HS-27A (cell line): ENCODE measurements at regions not wholly inside any gene's neighbourhood (a gene's known extent, or its start where the extent isn't known, plus 50 kb on each side); places are given as distances from the start of the nearest gene placed in this dataset.

ENCODE experiments used
- DNase-seq: peaks from one replicate; pipeline ENCODE4 v3.0.0-alpha.2; 2012; ENCODE audit warnings: low read depth, missing footprints

DNA sequence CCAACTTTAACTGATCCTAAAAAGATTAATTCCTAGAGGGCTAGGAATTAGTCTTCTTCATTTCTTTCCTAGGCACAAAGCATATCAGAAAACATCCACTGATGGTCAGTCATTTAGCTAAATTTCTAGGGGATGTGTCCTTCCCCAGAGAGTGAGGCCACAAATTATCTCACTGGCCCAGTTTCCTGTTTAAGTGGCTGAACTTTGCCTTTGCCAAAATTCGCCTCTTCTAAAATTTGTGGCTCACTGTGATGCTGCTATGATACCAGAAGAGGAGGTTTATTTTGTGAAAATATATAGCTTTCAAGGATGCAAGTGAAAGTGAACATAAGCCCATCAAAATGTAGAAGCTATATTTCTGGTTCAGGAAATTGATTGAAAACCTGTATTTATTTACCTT is 98.1 kb upstream of the FER start:
- DNase-seq: no peak

DNA sequence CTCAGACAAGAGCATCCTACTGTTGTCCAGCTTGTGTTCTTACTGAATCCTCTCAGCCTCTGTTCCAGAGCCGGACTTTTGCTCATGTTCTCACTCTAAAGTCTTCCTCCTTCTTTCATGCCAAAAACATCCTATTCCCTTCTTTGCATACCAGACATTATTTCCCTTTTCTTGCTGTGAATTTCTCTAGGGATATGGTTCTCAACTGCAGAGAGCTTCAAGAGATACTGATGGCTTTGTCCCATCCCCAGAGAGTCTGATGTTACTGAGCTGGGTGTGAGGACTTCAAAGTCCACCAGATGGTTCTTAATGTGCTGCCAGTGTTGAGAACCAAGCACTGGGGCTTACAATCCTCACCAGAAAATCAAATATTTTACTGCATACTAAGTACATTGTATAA is 98.6 kb upstream of the FER start:
- DNase-seq: no peak

DNA sequence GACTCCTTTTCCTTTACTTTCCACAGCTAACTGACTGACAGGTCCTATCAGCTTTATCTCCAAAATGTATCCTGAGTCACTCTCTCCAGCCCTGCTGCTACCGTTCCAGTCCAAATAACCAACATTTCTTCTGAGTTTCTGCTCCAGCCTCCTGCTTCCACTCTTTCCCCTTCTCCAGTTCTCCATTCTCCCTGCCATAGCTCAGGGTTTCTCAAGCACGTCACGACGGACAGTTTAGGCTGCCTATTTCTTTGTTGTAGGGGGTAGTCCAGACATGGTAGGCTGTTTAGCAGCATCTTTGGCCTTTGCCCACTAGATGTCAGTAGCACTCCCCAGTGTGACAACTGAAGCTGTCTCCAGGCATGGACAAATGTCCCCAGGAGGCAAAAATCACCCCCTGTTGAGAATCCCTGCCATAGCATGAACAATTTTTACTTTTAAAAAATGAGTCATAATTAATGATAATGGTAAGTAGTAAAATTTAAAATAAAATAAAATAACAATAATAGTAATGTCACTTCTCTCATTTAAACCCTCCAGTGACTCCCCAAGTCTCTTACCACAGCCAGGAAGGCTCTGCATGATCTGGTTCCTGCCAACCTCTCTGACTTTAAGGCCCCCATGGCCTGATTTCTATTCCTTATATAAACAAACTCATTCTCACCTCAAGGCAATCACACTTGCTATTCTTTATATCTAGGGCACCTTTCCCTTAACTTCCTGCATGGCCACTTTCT is 105.4 kb upstream of the FER start:
- DNase-seq: peak; percentile 33

DNA sequence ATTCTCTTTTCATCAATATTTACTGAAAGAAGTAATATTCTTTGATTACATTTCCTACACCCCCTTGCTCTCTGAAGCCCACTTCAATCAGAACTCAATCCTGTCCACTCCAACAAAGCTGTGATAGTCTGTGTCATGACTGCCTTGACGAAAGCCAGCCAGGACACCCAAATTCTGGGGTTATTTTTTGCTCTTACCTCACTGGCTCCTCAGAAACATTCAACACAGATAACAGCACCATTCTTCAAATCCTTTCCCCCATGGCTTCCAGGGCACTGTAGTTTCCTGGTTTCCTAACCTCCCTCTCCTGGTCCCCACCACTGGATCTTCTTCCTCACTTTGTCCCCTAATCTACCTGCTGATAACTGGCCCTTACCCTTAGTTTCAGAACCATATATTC is 106.1 kb upstream of the FER start:
- no peak for DNase-seq

DNA sequence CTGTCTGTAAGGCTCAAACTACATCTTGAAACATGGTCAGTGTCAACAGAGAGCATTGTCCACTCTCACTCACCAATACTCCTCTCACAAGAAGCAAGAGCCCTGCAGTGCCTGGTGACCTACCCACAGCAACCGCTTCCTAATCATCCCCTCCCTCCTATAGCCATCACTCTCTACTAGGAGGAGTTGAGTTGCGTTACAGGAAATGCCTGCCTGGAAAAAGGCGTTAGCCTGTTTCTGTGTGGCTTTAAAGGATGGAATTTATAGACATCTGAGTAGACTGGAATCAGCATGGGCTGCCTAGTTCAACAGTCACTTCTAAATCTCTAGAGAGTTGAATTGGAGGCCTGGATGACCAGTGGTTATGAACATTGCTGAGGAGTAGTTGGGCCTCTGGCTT is 108.3 kb upstream of the FER start:
- no peak for DNase-seq

DNA sequence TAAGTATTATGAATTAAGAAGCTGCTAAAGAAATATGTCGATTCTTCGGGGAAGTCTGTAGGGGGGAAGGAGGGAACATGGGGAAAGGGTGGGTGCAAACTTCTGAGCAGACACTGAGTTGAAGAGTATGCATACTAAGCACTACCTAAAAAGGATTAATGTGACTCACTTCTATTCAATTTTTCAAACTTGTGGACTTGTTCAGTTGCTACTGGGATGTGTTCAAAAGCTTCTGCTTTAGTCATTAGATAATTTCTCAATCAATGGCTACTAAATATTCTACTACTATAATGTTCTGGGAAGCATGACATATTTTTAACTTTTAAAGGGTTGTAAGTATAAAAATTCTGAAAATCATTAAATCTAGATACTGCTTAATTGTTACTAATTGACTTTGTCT is 109.7 kb upstream of the FER start:
- DNase-seq: no peak

DNA sequence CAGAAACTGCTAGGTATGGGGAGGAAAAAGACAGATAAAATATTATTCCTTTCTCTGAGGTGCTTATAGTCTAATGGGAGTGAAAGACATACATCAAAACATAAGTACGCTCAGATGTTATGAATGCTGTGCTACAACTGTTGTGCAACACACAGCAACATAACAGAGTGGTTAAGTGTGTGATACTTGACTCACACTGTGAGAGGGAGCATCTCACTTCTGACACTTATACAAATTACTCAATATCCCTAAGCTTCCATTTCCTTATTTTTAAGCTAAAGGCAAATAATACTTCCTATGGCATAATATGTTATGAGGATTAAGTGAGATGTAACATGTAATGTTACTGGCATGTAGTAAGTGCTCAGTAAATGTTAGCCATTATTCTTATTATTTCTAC is 110.6 kb upstream of the FER start:
- DNase-seq: no peak

DNA sequence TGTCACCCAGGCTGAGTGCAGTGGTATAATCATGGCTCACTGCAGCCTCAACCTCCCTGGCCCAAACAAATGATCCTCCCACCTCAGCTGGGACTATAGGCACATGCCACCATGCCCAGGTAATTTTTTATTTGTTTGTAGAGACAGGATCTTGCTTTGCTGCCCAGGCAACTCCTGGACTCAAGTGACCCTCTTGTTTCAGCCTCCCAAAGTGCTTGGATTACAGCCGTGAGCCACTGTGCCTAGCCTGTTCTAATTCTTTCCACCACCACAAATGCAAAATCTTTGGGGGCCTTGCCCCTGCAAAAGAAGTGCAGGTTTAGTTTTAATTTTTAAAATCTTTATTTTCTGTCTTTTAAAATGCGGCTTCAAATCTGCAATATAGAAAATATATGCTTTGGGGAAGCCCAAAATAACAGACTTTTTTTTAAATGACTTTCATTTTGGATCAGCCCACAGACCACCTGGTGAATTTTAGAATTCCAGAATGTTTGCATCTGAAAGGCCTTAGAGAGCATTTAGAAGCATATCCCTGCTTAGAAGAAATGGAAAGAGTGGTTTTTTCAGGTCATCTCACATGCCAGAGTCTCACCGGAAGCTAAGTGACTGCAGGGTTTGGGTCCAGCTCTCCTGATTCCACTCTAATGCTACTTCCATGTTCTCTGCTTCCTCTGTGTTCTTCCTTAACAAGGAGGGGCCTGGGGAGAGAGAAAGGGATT is 111.4 kb upstream of the FER start:
- no peak for DNase-seq

DNA sequence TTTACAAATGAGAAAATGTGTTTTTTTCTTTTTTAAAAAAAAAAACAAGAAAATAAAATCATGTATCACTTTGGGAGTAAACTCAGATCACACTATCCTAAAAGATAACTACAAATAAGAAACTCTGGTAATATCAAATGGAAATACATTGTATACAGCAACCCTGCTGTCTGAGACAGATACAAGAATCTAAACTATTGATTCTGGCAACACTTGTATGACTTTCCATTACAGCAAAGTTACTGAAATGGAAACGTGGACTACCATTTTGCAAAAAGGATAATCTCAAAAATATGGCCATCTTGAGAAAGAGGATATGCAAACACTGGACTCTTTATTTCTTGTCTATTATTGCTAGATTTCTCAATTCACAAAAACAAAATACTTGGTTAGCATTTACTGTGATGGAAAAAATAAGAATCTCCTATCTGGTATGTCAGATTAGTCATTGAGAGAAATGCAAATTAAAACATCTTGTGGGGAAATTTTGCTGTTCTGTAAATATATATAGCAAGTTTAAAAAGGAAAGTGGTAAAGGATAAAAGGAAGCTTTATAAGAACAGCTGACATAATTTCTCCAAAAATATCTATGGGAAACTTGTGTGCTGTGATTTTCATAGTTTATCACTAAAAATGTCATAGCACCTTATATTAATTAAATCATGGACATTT is 112.9 kb upstream of the FER start:
- no peak for DNase-seq

DNA sequence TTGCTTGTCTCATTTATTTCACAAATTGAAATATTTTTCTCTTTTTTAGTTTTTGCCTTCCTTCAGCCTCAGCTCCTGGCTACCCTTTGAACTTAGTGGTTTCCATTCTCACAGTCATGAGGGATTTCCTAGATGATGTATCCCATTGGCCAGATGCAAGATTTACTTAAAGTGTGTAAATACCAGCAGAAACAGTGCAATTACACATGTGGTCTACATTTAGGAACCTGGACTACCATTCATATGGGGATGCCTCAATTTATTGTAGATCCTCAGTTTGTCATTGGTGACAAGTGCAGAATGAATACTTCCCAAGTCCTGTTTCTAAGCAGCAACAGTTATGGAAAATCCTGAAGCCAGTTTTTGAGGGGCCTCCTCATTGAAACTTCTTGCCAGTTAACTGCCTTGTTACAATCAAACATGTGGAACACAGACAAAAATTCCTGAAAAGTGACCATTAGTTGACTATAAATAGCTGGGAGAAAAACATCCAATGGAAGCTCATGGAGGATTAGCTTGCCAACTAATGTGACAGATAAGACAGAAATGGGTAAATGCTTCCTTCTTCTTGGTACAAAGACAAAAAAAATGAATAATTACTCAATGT is 113.6 kb upstream of the FER start:
- DNase-seq: no peak

DNA sequence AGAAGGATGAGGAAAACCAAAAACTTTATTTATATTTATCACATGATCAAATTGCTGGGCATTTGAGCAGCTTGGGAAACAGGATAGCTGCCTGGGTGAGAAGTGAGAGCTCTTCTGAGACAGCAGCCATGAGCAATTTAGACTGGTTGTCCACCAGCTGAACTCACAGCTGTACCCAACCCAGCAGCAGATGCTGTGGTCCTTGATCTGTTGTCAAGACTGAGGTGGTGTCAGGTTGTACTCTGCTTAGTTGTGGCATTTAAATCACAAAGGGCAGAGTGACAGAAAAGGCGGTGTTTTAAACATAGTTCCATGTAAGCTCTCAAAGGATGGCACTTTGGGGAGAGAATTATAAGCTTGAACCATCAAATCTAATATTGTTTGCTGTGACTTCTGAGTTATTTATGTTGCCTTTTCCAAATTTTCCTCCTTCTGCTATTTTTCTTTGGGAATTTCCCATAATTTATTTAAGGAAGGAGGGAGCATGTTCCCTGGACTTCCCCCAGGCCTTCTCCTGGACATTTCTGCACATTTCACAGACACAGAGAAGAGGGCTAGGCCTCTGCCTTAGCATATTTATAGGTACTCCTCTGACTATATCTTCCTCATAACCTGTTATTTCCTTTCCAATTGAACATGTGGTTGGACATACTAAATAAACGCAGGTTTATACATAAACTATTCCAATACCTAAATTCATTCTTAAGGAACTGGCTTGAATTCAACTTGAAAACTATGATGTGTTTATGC is 117.7 kb upstream of the FER start:
- DNase-seq: no peak

DNA sequence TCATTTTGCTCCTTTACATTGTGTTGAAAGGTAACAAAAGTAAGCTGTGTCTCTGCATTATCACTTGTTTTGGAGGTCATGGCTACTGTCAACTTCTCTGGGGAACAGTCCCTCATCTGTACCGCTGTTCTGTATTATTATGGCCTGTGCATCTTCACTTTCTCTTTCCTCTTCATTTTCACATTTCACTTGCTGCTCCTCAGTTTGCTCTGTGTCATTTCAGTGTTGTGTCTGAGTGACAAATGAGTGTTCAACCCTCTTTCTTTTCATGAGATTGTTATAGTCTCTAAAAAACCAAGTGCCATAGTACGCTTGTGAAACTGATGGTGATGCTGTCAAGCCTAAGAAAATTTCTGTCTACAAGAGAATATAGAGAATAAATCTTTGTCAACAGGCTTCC is 122.0 kb upstream of the FER start:
- DNase-seq: no peak

DNA sequence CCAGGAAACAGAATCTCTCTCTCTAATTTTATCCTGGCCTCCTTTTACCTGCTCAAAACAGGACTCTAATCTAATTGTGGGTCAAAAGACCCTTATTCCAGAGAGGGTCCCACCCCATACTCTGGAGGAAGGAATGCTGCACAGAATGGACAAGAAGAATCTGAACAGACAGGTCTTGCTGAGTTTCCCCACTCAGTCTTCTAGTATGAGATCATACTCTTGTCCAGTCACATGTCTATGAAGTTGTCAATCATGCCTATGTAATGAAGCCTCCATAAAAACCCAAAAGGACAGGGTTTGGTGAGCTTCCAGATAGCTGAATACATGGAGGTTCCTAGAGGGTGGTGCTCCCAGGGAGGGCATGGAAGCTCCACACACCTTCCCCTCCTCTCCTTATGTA is 123.9 kb upstream of the FER start:
- DNase-seq: no peak

DNA sequence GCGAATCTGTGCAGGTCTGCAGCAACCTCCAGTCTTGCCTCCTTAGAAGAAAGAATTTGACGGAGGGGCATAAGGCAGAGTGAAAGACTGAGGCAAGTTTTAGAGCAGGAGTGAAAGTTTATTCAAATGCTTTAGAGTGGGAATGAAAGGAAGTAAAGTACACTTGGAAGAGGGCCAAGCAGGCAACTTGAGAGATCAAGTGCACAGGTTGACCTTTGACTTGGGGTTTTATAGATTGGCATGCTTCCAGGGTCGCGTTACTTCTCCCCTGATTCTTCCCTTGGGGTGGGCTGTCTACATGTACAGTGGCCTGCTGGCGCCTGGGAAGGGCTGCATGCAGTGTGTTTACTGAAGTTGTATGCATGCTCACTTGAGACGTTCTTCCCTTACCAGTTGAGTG is 127.2 kb upstream of the FER start:
- no peak for DNase-seq

DNA sequence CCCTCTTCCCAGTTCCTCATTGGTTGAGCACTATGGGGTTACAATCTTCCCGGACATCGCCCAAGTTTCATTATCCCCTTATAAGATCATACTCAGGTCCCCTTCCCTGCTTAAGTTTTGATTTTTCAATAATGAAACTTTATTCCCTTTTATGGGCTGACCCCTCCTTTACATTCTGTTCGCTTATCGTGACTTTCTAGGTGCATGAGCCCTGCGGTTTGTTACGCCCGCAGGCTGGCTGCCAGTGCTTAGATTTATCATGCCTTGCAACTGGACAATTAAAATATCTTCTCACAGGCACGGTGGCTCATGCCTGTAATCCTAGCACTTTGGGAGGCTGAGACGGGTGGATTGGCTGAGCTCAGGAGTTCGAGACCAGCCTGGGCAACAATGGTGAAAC is 127.9 kb upstream of the FER start:
- DNase-seq: no peak

DNA sequence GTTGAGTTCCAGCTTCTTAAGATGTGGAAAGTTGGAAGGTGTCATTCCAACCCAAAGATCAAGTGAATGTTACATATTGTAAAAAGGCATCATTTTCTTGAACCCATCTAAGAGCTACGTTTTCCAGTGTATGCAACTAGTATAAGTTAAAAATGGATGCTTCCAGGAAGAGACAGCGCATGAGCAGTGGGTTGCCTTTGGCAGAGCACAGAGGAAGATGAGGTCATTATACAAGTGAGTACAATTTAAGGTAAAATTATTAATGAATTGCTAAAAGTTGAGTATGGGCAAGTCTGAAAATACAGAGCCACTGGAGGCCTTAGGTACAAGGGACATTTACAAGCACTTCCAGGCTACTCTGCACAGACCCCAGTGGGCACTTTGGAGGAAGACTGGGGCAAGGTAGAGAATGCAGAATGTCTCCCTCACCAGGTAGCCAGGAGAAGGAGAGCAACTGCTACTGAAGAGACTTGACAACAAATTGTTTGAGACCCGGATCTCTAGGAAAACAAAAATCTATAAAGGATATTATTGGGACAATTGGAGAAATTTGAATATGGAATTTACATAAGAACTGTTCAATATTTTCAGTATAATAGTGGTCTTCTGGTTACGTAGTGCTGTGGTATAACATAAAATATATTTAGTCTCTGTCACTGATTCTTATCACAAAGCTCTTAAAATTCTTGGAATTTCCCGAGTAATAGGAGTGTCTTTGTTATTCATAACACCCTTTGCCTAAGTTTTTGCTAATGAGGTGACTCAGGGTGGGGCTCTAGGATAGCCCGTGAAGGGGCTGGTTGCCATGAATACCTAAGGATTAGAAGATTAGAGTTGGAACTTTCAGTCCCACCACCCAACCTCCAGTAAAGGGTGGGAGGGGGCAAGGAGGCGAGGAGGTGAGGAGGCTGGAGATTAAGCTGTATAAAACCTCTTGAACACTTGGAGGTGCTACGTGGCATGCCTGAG is 129.9 kb upstream of the FER start:
- peak; percentile 7 for DNase-seq

DNA sequence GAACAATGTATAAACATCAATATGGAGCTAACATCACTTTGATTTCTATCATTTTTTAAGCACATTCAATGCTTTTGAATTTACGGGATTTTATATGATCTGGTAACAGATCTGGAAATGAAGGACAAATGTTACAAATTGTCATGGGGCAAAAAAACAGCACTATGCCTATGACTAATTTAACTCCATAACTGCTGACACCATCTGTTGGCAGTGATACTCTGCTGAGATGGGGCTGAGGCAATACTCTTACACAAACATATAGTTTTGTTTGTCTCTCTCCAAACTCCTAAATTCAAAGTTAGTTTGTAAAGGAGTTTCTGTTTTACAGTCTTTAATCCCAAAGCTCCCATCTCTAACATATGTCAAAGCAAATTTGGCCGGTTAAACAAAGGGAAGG is 132.5 kb upstream of the FER start:
- DNase-seq: no peak

DNA sequence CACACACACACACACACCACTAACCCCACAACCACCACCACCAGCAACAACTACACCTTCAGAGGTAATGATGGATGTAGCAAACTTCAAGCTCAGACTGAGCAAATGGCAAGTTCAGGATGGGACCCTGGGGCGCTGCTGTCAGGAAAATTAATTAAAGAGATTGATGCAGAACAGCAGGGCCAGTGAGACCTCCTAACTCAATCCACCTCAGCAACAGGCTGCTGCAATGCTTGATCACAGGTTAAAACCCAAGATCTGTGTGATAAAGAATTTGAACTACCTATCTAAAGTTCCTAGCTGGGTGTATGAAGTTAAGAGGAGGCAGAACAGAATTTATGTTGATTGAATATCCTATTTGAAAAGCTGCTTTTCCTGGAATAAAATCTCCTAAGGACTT is 140.3 kb upstream of the FER start:
- DNase-seq: no peak

DNA sequence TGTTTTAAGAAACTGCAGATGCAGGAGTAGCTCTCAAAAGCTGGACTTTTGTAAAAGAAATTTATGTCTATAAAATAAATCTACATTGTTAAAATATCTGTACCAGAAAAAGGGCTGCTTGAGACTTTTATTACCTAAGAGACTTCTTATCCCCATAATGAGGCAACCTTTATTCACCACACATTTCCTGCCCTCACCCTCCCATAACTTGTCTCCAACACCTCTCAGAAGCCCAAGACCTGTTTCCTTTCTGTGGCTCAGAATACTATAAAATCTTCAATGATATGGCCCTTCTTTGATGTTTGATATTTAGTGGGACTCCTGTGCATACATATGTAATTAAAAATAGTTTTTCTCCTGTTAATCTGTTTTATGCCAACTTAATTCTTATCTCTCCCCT is 141.5 kb upstream of the FER start:
- no peak for DNase-seq

DNA sequence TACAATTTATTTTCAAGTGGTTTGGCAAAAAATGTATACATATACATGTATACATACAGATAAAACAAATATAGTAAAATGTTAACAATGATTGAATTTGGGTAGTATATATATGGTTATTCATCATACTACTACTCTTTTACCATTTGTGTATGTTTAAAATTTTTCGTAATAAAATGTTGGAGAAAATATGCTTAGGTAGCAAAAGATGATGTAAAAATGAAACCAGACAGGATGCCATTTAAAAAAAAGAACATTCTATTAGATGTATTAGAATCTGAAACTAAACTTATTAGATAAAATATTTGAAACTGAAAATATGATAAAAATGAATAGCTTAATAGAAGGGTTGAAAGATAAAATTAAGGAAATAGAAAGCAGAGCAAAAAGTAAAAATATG is 144.9 kb upstream of the FER start:
- DNase-seq: no peak

DNA sequence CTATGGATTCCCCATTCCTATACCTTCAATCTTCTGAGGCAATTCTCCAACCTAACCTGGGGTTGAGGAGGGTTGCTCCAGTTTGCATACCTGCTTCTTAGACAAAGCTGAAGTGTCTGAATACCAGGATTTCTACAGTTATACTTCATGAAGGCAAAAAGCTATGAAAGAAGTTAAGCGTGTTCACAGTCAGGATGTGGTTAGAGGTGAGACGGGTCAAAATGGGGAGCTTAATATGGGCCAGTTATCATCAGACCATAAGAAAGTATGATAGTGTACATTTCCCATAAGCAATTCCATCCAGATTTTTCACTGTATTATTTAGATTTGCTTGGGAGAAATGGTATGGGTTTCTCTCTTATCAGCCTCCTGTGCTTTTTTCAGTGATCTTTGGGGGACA is 156.9 kb upstream of the FER start:
- DNase-seq: no peak
